ENCODE measurements at regions not wholly inside any gene's neighbourhood (a gene's known extent, or its start where the extent isn't known, plus 50 kb on each side); places are given as distances from the start of the nearest gene placed in this dataset.

GRCh38 chr1:38329644-38330043, 283.1 kb upstream of the POU3F1 start:
- H3K4me3 ChIP-seq (ENCODE audit: low read depth in 1 of 2, low read length in 2 of 2) = no peak overlapping the region
- no peak overlapping the region for H3K27ac ChIP-seq (ENCODE audit: low read depth, low read length)
- H3K27me3 ChIP-seq (ENCODE audit: control insufficient read depth in 1 of 2, insufficient read depth in 2 of 2, low read length in 2 of 2) = peaks cover 5 to 12% of the 10 kb centered on the region in 2 donors
- no peaks in the 10 kb centered on the region for H3K9me3 ChIP-seq (ENCODE audit: control insufficient read depth in 1 of 2, low read length in 2 of 2)
- H3K36me3 ChIP-seq (ENCODE audit: control insufficient read depth in 1 of 2, insufficient read depth in 2 of 2, low read length in 2 of 2) = no peaks in the 10 kb centered on the region
- no peaks in the 10 kb centered on the region for H3K4me1 ChIP-seq (ENCODE audit: control insufficient read depth in 1 of 2, insufficient read depth in 2 of 2, low read length in 2 of 2)
- H3K9ac ChIP-seq (ENCODE audit: low read depth in 1 of 2, low read length in 2 of 2) = no peak overlapping the region

DNA sequence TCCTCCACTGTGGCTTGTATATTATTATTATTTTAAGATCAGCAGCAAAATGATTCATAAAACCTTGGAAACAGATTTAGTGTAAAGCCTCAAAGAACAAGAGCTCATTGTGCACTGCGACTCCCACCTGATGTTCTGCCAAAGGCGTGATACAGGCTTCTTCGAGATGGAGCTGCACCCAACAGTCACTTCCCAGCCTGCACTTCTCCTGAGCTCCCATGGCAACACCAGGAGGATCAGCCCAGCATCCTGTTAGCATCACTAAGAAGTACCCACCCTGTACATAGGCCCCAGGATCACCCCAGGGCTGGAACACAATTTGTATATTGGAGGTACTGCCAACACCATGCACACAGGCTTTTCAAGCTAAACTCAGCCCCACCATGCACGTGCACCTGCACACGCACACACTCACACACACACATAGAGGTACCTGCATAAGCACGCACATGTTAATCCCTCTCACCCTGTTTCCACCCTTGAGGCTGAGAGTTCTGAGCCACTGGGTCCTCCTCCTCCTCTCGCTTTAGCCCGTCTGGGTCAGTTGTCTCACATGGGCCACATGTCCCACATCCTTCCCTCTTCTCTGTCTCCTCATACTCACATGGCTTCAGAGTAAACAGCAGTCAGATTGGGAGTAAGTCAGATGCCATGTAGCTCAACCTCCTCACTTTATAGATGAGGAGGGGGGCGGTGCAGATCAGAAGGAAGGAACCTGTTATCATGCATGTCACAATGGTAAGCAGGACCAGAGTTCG, 281.9 kb upstream of the POU3F1 start:
- Histone ChIP-seq H3K36me3 (ENCODE audit: control insufficient read depth in 1 of 2, insufficient read depth in 2 of 2, low read length in 2 of 2) (no peaks in the 10 kb centered on the region), H3K27ac (ENCODE audit: low read depth, low read length) (no peak overlapping the region), H3K4me3 (ENCODE audit: low read depth in 1 of 2, low read length in 2 of 2) (no peak overlapping the region), H3K9me3 (ENCODE audit: control insufficient read depth in 1 of 2, low read length in 2 of 2) (no peaks in the 10 kb centered on the region), H3K9ac (ENCODE audit: low read depth in 1 of 2, low read length in 2 of 2) (no peak overlapping the region), H3K4me1 (ENCODE audit: control insufficient read depth in 1 of 2, insufficient read depth in 2 of 2, low read length in 2 of 2) (no peaks in the 10 kb centered on the region), H3K27me3 (ENCODE audit: control insufficient read depth in 1 of 2, insufficient read depth in 2 of 2, low read length in 2 of 2) (peaks cover 0 to 16% of the 10 kb centered on the region in 2 donors)

DNA sequence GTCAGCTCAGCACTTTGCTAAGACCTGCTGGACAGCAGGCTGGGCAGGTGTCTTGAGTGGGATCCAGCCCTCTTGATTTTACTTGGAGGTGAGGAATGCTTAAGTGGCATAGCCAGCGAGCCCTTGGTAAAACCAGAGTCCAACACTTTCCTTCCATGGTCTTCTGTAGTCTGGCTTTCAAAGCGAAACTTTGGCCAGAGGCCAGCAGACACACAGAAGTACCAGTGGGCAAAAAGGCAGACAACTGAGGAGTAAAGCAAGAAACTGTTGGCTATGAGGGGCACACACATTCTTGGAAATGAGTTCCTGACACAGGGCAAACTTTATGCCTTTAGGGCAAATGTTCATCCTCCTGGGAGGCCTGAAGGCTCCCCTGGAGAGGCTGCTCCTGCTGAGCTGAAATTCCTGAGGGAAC, 281.0 kb upstream of the POU3F1 start:
- Histone ChIP-seq H3K27me3 (ENCODE audit: control insufficient read depth in 1 of 2, insufficient read depth in 2 of 2, low read length in 2 of 2) (peaks cover 0 to 21% of the 10 kb centered on the region in 2 donors), H3K27ac (ENCODE audit: low read depth, low read length) (no peak overlapping the region), H3K4me3 (ENCODE audit: low read depth in 1 of 2, low read length in 2 of 2) (no peak overlapping the region)

DNA sequence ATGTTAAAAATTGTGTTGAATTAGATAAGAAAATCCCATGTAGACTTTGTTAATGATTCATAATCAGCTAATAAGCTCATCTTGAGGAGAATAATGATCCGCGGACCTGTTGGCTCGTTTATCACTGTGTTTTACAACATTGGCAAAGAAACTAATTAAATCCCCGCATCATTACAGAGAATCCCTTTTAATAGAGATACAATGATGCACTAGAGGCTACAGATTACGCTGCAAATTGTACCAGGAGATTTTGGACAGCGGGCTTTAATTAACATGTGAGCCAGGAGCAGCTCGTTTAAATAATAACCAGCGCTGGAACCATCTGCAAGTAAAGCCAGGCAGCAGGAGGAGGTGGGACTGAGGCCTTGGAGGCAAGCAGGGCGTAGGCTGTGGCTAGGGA, 280.3 kb upstream of the POU3F1 start:
- Histone ChIP-seq H3K4me1 (ENCODE audit: control insufficient read depth in 1 of 2, insufficient read depth in 2 of 2, low read length in 2 of 2) (no peaks in the 10 kb centered on the region), H3K4me3 (ENCODE audit: low read depth in 1 of 2, low read length in 2 of 2) (no peak overlapping the region), H3K9ac (ENCODE audit: low read depth in 1 of 2, low read length in 2 of 2) (no peak overlapping the region), H3K36me3 (ENCODE audit: control insufficient read depth in 1 of 2, insufficient read depth in 2 of 2, low read length in 2 of 2) (no peaks in the 10 kb centered on the region), H3K9me3 (ENCODE audit: control insufficient read depth in 1 of 2, low read length in 2 of 2) (no peaks in the 10 kb centered on the region), H3K27ac (ENCODE audit: low read depth, low read length) (no peak overlapping the region), H3K27me3 (ENCODE audit: control insufficient read depth in 1 of 2, insufficient read depth in 2 of 2, low read length in 2 of 2) (peaks cover 0 to 21% of the 10 kb centered on the region in 2 donors)

More for the DNA sequence above, 281.0 kb upstream of the POU3F1 start:
- Histone ChIP-seq H3K9ac (ENCODE audit: low read depth in 1 of 2, low read length in 2 of 2) (no peak overlapping the region), H3K36me3 (ENCODE audit: control insufficient read depth in 1 of 2, insufficient read depth in 2 of 2, low read length in 2 of 2) (no peaks in the 10 kb centered on the region), H3K4me1 (ENCODE audit: control insufficient read depth in 1 of 2, insufficient read depth in 2 of 2, low read length in 2 of 2) (no peaks in the 10 kb centered on the region), H3K9me3 (ENCODE audit: control insufficient read depth in 1 of 2, low read length in 2 of 2) (no peaks in the 10 kb centered on the region)

DNA sequence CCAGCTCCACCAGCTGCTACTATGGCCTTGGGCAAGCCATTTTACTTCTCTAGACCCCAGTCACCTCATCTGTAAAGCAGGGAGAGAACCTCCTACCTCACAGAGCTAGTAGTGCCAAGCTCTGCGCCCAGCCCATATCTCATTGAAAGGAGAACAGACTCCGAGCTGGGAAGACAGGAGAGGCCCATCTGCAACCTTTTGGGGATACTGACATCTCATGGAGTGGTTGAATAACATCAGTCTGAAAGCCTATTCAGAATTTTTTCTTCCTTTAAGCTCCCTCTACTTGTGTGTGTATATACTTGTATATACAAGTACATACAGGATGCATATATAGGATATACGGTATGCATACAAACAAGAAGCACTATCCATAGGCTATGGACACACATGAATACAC, 279.5 kb upstream of the POU3F1 start:
- Histone ChIP-seq H3K4me1 (ENCODE audit: control insufficient read depth in 1 of 2, insufficient read depth in 2 of 2, low read length in 2 of 2) (no peaks in the 10 kb centered on the region), H3K27me3 (ENCODE audit: control insufficient read depth in 1 of 2, insufficient read depth in 2 of 2, low read length in 2 of 2) (peaks cover 0 to 21% of the 10 kb centered on the region in 2 donors), H3K9ac (ENCODE audit: low read depth in 1 of 2, low read length in 2 of 2) (no peak overlapping the region), H3K27ac (ENCODE audit: low read depth, low read length) (no peak overlapping the region), H3K9me3 (ENCODE audit: control insufficient read depth in 1 of 2, low read length in 2 of 2) (no peaks in the 10 kb centered on the region), H3K36me3 (ENCODE audit: control insufficient read depth in 1 of 2, insufficient read depth in 2 of 2, low read length in 2 of 2) (no peaks in the 10 kb centered on the region), H3K4me3 (ENCODE audit: low read depth in 1 of 2, low read length in 2 of 2) (no peak overlapping the region)

DNA sequence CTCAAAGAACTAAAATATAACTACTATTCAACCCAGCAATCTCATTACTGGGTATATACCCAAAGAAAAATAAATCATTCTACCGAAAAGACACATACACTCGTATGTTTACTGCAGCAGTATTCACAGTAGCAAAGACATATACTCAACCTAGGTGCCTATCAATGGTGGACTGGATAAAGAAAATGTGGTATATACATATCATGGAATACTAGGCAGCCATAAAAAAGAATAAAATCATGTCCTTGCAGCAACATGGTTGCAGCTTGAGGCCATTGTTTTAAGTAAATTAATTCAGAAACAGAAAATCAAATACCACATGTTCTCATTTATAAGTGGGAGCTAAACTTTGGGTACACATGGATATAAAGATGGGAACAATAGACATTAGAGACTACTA, 266.2 kb upstream of the POU3F1 start:
- H3K4me3 ChIP-seq (ENCODE audit: low read depth in 1 of 2, low read length in 2 of 2) = no peak overlapping the region
- H3K9me3 ChIP-seq (ENCODE audit: control insufficient read depth in 1 of 2, low read length in 2 of 2) = no peaks in the 10 kb centered on the region
- H3K36me3 ChIP-seq (ENCODE audit: control insufficient read depth in 1 of 2, insufficient read depth in 2 of 2, low read length in 2 of 2) = no peaks in the 10 kb centered on the region
- peaks cover 0 to 4% of the 10 kb centered on the region in 2 donors for H3K27me3 ChIP-seq (ENCODE audit: control insufficient read depth in 1 of 2, insufficient read depth in 2 of 2, low read length in 2 of 2)
- no peak overlapping the region for H3K9ac ChIP-seq (ENCODE audit: low read depth in 1 of 2, low read length in 2 of 2)
- no peak overlapping the region for H3K27ac ChIP-seq (ENCODE audit: low read depth, low read length)
- no peaks in the 10 kb centered on the region for H3K4me1 ChIP-seq (ENCODE audit: control insufficient read depth in 1 of 2, insufficient read depth in 2 of 2, low read length in 2 of 2)

- H3K27me3 ChIP-seq (ENCODE audit: control insufficient read depth in 1 of 2, insufficient read depth in 2 of 2, low read length in 2 of 2) = peaks cover 0 to 4% of the 10 kb centered on the region in 2 donors
- H3K4me1 ChIP-seq (ENCODE audit: control insufficient read depth in 1 of 2, insufficient read depth in 2 of 2, low read length in 2 of 2) = no peaks in the 10 kb centered on the region
- H3K4me3 ChIP-seq (ENCODE audit: low read depth in 1 of 2, low read length in 2 of 2) = no peak overlapping the region
- H3K27ac ChIP-seq (ENCODE audit: low read depth, low read length) = no peak overlapping the region
- H3K9ac ChIP-seq (ENCODE audit: low read depth in 1 of 2, low read length in 2 of 2) = no peak overlapping the region
- H3K9me3 ChIP-seq (ENCODE audit: control insufficient read depth in 1 of 2, low read length in 2 of 2) = no peaks in the 10 kb centered on the region
- no peaks in the 10 kb centered on the region for H3K36me3 ChIP-seq (ENCODE audit: control insufficient read depth in 1 of 2, insufficient read depth in 2 of 2, low read length in 2 of 2)
Measured at GRCh38 chr1:38310079-38310478, 263.5 kb upstream of the POU3F1 start.

- Histone ChIP-seq H3K4me3 (ENCODE audit: low read depth in 1 of 2, low read length in 2 of 2) (no peak overlapping the region), H3K9ac (ENCODE audit: low read depth in 1 of 2, low read length in 2 of 2) (no peak overlapping the region), H3K36me3 (ENCODE audit: control insufficient read depth in 1 of 2, insufficient read depth in 2 of 2, low read length in 2 of 2) (no peaks in the 10 kb centered on the region), H3K4me1 (ENCODE audit: control insufficient read depth in 1 of 2, insufficient read depth in 2 of 2, low read length in 2 of 2) (no peaks in the 10 kb centered on the region), H3K9me3 (ENCODE audit: control insufficient read depth in 1 of 2, low read length in 2 of 2) (no peaks in the 10 kb centered on the region), H3K27me3 (ENCODE audit: control insufficient read depth in 1 of 2, insufficient read depth in 2 of 2, low read length in 2 of 2) (peaks cover 0 to 4% of the 10 kb centered on the region in 2 donors), H3K27ac (ENCODE audit: low read depth, low read length) (no peak overlapping the region)
Measured at GRCh38 chr1:38308780-38309179, 262.2 kb upstream of the POU3F1 start.

- Histone ChIP-seq H3K27me3 (ENCODE audit: control insufficient read depth in 1 of 2, insufficient read depth in 2 of 2, low read length in 2 of 2) (no peaks in the 10 kb centered on the region), H3K4me3 (ENCODE audit: low read depth in 1 of 2, low read length in 2 of 2) (no peak overlapping the region), H3K9me3 (ENCODE audit: control insufficient read depth in 1 of 2, low read length in 2 of 2) (no peaks in the 10 kb centered on the region), H3K27ac (ENCODE audit: low read depth, low read length) (no peak overlapping the region), H3K9ac (ENCODE audit: low read depth in 1 of 2, low read length in 2 of 2) (no peak overlapping the region), H3K36me3 (ENCODE audit: control insufficient read depth in 1 of 2, insufficient read depth in 2 of 2, low read length in 2 of 2) (no peaks in the 10 kb centered on the region), H3K4me1 (ENCODE audit: control insufficient read depth in 1 of 2, insufficient read depth in 2 of 2, low read length in 2 of 2) (no peaks in the 10 kb centered on the region)
Measured at GRCh38 chr1:38305666-38306065, 259.1 kb upstream of the POU3F1 start.

GRCh38 chr1:38303843-38304242, 257.2 kb upstream of the POU3F1 start:
- no peaks in the 10 kb centered on the region for H3K4me1 ChIP-seq (ENCODE audit: control insufficient read depth in 1 of 2, insufficient read depth in 2 of 2, low read length in 2 of 2)

More at GRCh38 chr1:38303843-38304242, 257.2 kb upstream of the POU3F1 start:
- H3K27ac ChIP-seq (ENCODE audit: low read depth, low read length) = no peak overlapping the region
- no peak overlapping the region for H3K4me3 ChIP-seq (ENCODE audit: low read depth in 1 of 2, low read length in 2 of 2)
- H3K36me3 ChIP-seq (ENCODE audit: control insufficient read depth in 1 of 2, insufficient read depth in 2 of 2, low read length in 2 of 2) = no peaks in the 10 kb centered on the region
- H3K9ac ChIP-seq (ENCODE audit: low read depth in 1 of 2, low read length in 2 of 2) = no peak overlapping the region
- no peaks in the 10 kb centered on the region for H3K27me3 ChIP-seq (ENCODE audit: control insufficient read depth in 1 of 2, insufficient read depth in 2 of 2, low read length in 2 of 2)
- no peaks in the 10 kb centered on the region for H3K9me3 ChIP-seq (ENCODE audit: control insufficient read depth in 1 of 2, low read length in 2 of 2)
